HCT116 (cell line): ENCODE measurements at regions not wholly inside any gene's neighbourhood (a gene's known extent, or its start where the extent isn't known, plus 50 kb on each side); places are given as distances from the start of the nearest gene placed in this dataset.

Experiments used
- CEBPB ChIP-seq: IDR thresholded peaks from 2 replicates; pipeline ENCODE4 v1.6.1; 2012; ENCODE audit warnings: low read depth
- CTCF ChIP-seq, 3 experiments: fragments of 200-600 bp in 1 of 3; sonication (generic) in 1 of 3; IDR thresholded peaks in 2 of 3; conservative IDR thresholded peaks in 1 of 3; 2 replicates each; pipeline ENCODE4 v1.5.1; 2012 to 2017; ENCODE audit warnings: low read depth in 2 of 3, low read length in 2 of 3, antibody characterized with exemption in 1 of 3, borderline replicate concordance in 1 of 3, control low read depth in 1 of 3, mild to moderate bottlenecking in 1 of 3, mixed read lengths in 1 of 3, mixed run types in 1 of 3, moderate library complexity in 1 of 3; ENCODE audit not compliant: insufficient read depth in 1 of 3
- EZH2 ChIP-seq: fragments of 200-600 bp; sonication (generic); IDR thresholded peaks from 2 replicates; pipeline ENCODE4 v1.6.1; 2017; ENCODE audit warnings: antibody characterized with exemption, mixed run types
- EZH2phosphoT487 ChIP-seq: fragments of 200-600 bp; IDR thresholded peaks from 2 replicates; pipeline ENCODE4 v1.6.1; 2018; ENCODE audit warnings: antibody characterized with exemption, borderline replicate concordance
- JUND ChIP-seq: IDR thresholded peaks from 2 replicates; pipeline ENCODE4 v1.6.1; 2012
- MAX ChIP-seq: IDR thresholded peaks from 2 replicates; pipeline ENCODE4 v1.6.1; 2012
- POLR2A ChIP-seq: IDR thresholded peaks from 2 replicates; pipeline ENCODE4 v1.7.0; 2011; ENCODE audit warnings: borderline replicate concordance; ENCODE audit not compliant: insufficient read depth, insufficient read length; ENCODE audit errors: extremely low read depth
- POLR2AphosphoS5 ChIP-seq: IDR thresholded peaks from 2 replicates; pipeline ENCODE4 v1.6.1; 2011; ENCODE audit warnings: mild to moderate bottlenecking, low read depth, low read length, moderate library complexity
- REST ChIP-seq: IDR thresholded peaks from 2 replicates; pipeline ENCODE4 v1.6.1; 2012; ENCODE audit warnings: low read depth
- SIN3A ChIP-seq: IDR thresholded peaks from 2 replicates; pipeline ENCODE4 v1.6.1; 2012; ENCODE audit warnings: low read depth
- YY1 ChIP-seq: IDR thresholded peaks from 2 replicates; pipeline ENCODE4 v1.6.1; 2011; ENCODE audit warnings: low read length, low read depth, moderate library complexity, mild to moderate bottlenecking; ENCODE audit not compliant: insufficient replicate concordance; ENCODE audit errors: extremely low read depth
- ZNF274 ChIP-seq: fragments of 200-500 bp; sonication (Bioruptor generic); IDR thresholded peaks from 2 replicates; pipeline ENCODE4 v1.6.1; 2014; ENCODE audit warnings: mild to moderate bottlenecking, low read depth, low read length, inconsistent platforms

- TF ChIP-seq JUND: no peak
- TF ChIP-seq EZH2phosphoT487: no peak
- no peak for TF ChIP-seq CTCF (IDR thresholded peaks at IDR 0.05 in 2 of 3, conservative IDR thresholded peaks at IDR 0.05 in 1 of 3; ENCODE audit: borderline replicate concordance in 1 of 3, insufficient read depth in 1 of 3, low read depth in 2 of 3, low read length in 2 of 3)
- TF ChIP-seq SIN3A: no peak
- TF ChIP-seq EZH2: no peak
- no peak for TF ChIP-seq YY1
- TF ChIP-seq MAX: no peak
- no peak for TF ChIP-seq CEBPB
- TF ChIP-seq POLR2A: no peak
- no peak for TF ChIP-seq POLR2AphosphoS5
- no peak for TF ChIP-seq REST
- TF ChIP-seq ZNF274: no peak
Observed at GRCh38 chr1:118346936-118347335, 161.9 kb upstream of the SPAG17 start.
